Astrocyte (in vitro differentiated cells and primary cell): ENCODE measurements at regions not wholly inside any gene's neighbourhood (a gene's known extent, or its start where the extent isn't known, plus 50 kb on each side); places are given as distances from the start of the nearest gene placed in this dataset.

Source experiments
- DNase-seq: peaks from one replicate; pipeline ENCODE4 v3.0.0-alpha.2; 2010; ENCODE audit warnings: low read depth
- FAIRE-seq: peaks from 2 replicates; lab custom pipeline; 2011; peaks lifted over from hg19 to GRCh38; lab: Jason Lieb, UNC
- H2AFZ ChIP-seq: 2 replicates; pipeline ENCODE4 v1.6.0; 2012; ENCODE audit warnings: low read depth, low read length, inconsistent platforms
- H3K27ac ChIP-seq: 2 replicates; pipeline ENCODE4 v1.5.1; 2011; ENCODE audit warnings: low read depth, low read length, inconsistent platforms
- H3K27me3 ChIP-seq: 2 replicates; pipeline ENCODE4 v1.6.0; 2011; ENCODE audit warnings: low read length, inconsistent platforms; ENCODE audit not compliant: insufficient read depth
- H3K36me3 ChIP-seq: 2 replicates; pipeline ENCODE4 v1.5.1; 2011; ENCODE audit warnings: low read length, inconsistent platforms; ENCODE audit not compliant: insufficient read depth
- H3K4me1 ChIP-seq: 2 replicates; pipeline ENCODE4 v1.5.1; 2011; ENCODE audit warnings: low read length, inconsistent platforms; ENCODE audit not compliant: insufficient read depth
- H3K4me2 ChIP-seq: 2 replicates; pipeline ENCODE4 v1.6.0; 2012; ENCODE audit warnings: low read length, inconsistent platforms
- H3K4me3 ChIP-seq: 2 replicates; pipeline ENCODE4 v1.5.1; 2011; ENCODE audit warnings: low read depth, mild to moderate bottlenecking, low read length, inconsistent platforms; ENCODE audit not compliant: insufficient read depth
- H3K79me2 ChIP-seq: 2 replicates; pipeline ENCODE4 v1.6.0; 2012; ENCODE audit warnings: mild to moderate bottlenecking, low read length, inconsistent platforms; ENCODE audit not compliant: insufficient read depth
- H3K9ac ChIP-seq: 2 replicates; pipeline ENCODE4 v1.6.0; 2012; ENCODE audit warnings: mild to moderate bottlenecking, low read length, inconsistent platforms
- H3K9me3 ChIP-seq: 2 replicates; pipeline ENCODE4 v1.5.1; 2012; ENCODE audit warnings: low read depth, mild to moderate bottlenecking, low read length, inconsistent platforms; ENCODE audit not compliant: insufficient read depth
- H4K20me1 ChIP-seq: 2 replicates; pipeline ENCODE4 v1.6.0; 2012; ENCODE audit warnings: low read length, inconsistent platforms; ENCODE audit not compliant: insufficient read depth
- H3K27ac Mint-ChIP-seq: one replicate; pipeline ENCODE4 v1.8.0; 2021; ENCODE audit warnings: mild to moderate bottlenecking, mixed read lengths; ENCODE audit not compliant: unreplicated experiment
- H3K27me3 Mint-ChIP-seq: one replicate; pipeline ENCODE4 v1.8.0; 2021; ENCODE audit warnings: low read depth, mixed read lengths; ENCODE audit not compliant: unreplicated experiment
- H3K36me3 Mint-ChIP-seq: one replicate; pipeline ENCODE4 v1.8.0; 2021; ENCODE audit warnings: low read depth, mixed read lengths; ENCODE audit not compliant: unreplicated experiment
- H3K4me1 Mint-ChIP-seq: one replicate; pipeline ENCODE4 v1.8.0; 2021; ENCODE audit warnings: low read depth, mixed read lengths; ENCODE audit not compliant: unreplicated experiment
- H3K4me3 Mint-ChIP-seq: one replicate; pipeline ENCODE4 v1.8.0; 2021; ENCODE audit warnings: mild to moderate bottlenecking, moderate library complexity, mixed read lengths; ENCODE audit not compliant: unreplicated experiment
- H3K9me3 Mint-ChIP-seq: one replicate; pipeline ENCODE4 v1.8.0; 2021; ENCODE audit warnings: mild to moderate bottlenecking, mixed read lengths; ENCODE audit not compliant: unreplicated experiment
- EZH2 ChIP-seq: IDR thresholded peaks from 2 replicates; pipeline ENCODE4 v1.6.1; 2012; ENCODE audit warnings: mild to moderate bottlenecking, low read length, inconsistent platforms; ENCODE audit not compliant: insufficient read depth
- TF ChIP-seq, protein P1 (sequence below): IDR thresholded peaks from 2 replicates; pipeline ENCODE4 v1.5.1; 2011; ENCODE audit warnings: low read depth, mild to moderate bottlenecking, inconsistent platforms, low read length, moderate library complexity; ENCODE audit not compliant: insufficient read depth

DNA sequence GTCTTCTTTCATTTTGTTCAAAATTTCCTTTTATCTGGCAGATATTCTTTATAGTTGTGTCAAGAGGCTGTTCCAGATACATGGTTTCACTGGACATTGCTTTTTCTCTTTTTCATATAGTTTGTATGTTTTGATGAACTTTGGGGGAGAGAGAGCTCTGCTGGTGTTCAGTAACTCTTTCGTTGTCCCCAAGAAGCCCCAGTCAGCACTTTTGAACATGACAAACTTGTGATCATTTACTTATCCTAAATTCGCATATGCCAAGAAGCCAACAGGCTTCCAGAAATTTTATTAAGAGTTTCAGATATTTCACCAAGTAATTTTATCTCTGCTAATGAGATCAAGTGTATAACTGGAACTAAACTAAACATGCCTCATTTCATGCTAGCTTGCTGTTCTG, 275.8 kb upstream of the GPC6 start:
- Histone ChIP-seq H3K27me3 (no peaks in the 10 kb centered on the region), H2AFZ (no peak overlapping the region), H3K4me3 (no peak overlapping the region), H3K4me2 (no peak overlapping the region), H3K36me3 (no peaks in the 10 kb centered on the region), H3K4me1 (no peaks in the 10 kb centered on the region), H3K27ac (no peak overlapping the region), H3K79me2 (no peaks in the 10 kb centered on the region), H4K20me1 (no peaks in the 10 kb centered on the region), H3K9me3 (no peaks in the 10 kb centered on the region), H3K9ac (no peak overlapping the region)
- Mint-ChIP-seq H3K4me1 (peaks cover 8% of the 10 kb centered on the region), H3K36me3 (no peaks in the 10 kb centered on the region), H3K27ac (no peak overlapping the region), H3K9me3 (no peaks in the 10 kb centered on the region), H3K27me3 (no peaks in the 10 kb centered on the region), H3K4me3 (no peak overlapping the region)
- TF ChIP-seq, protein P1, sequence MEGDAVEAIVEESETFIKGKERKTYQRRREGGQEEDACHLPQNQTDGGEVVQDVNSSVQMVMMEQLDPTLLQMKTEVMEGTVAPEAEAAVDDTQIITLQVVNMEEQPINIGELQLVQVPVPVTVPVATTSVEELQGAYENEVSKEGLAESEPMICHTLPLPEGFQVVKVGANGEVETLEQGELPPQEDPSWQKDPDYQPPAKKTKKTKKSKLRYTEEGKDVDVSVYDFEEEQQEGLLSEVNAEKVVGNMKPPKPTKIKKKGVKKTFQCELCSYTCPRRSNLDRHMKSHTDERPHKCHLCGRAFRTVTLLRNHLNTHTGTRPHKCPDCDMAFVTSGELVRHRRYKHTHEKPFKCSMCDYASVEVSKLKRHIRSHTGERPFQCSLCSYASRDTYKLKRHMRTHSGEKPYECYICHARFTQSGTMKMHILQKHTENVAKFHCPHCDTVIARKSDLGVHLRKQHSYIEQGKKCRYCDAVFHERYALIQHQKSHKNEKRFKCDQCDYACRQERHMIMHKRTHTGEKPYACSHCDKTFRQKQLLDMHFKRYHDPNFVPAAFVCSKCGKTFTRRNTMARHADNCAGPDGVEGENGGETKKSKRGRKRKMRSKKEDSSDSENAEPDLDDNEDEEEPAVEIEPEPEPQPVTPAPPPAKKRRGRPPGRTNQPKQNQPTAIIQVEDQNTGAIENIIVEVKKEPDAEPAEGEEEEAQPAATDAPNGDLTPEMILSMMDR: no peak
- TF ChIP-seq EZH2: no peak
- DNase-seq: no peak
- no peak for FAIRE-seq

DNA sequence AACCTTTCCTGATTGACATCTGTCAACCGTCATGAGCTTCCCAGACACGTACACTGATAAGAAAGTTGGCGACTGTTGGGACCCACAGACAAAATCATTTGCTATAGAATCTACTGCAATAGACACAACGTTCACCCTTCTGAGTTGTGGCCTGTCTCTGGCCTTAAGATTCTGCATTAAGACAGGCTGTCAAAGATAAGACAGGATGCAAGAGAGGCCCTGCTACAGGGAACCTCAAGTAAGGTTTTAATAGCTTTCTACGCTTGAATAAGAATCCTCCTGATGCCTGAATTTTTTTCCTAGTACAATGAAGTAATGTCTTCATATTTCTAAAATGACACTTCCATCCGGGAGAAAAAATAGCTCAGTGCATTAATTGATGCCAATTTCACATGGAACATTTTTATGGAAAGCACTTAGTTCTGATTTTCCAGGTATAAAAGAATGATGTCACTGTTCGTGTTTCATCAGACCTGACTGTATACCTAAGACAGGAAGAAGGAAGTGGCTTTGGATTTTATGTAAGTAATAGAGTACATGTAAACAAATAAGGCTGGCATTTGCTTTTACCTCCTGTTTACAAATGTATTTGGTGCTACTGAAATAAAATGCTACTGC, 275.2 kb upstream of the GPC6 start:
- Mint-ChIP-seq H3K4me1 (peaks cover 8% of the 10 kb centered on the region), H3K9me3 (no peaks in the 10 kb centered on the region), H3K4me3 (no peak overlapping the region), H3K27me3 (no peaks in the 10 kb centered on the region), H3K27ac (no peak overlapping the region), H3K36me3 (no peaks in the 10 kb centered on the region)
- no peak overlapping the region for H3K9ac ChIP-seq
- no peak overlapping the region for H3K4me2 ChIP-seq
- TF ChIP-seq, protein P1: no peak
- no peak for TF ChIP-seq EZH2
- H2AFZ ChIP-seq: no peak overlapping the region
- DNase-seq: peak; percentile 45
- H3K9me3 ChIP-seq: no peaks in the 10 kb centered on the region
- no peaks in the 10 kb centered on the region for H4K20me1 ChIP-seq
- H3K27me3 ChIP-seq: no peaks in the 10 kb centered on the region
- H3K4me3 ChIP-seq: no peak overlapping the region
- H3K79me2 ChIP-seq: no peaks in the 10 kb centered on the region
- H3K4me1 ChIP-seq: no peaks in the 10 kb centered on the region
- no peaks in the 10 kb centered on the region for H3K36me3 ChIP-seq
- no peak overlapping the region for H3K27ac ChIP-seq
- no peak for FAIRE-seq

- Mint-ChIP-seq H3K36me3 (no peaks in the 10 kb centered on the region), H3K4me1 (peaks cover 8% of the 10 kb centered on the region), H3K27ac (no peak overlapping the region), H3K4me3 (no peak overlapping the region), H3K27me3 (no peaks in the 10 kb centered on the region), H3K9me3 (no peaks in the 10 kb centered on the region)
- Histone ChIP-seq H3K4me3 (no peak overlapping the region), H3K9ac (no peak overlapping the region), H4K20me1 (no peaks in the 10 kb centered on the region), H3K4me1 (no peaks in the 10 kb centered on the region), H3K27me3 (no peaks in the 10 kb centered on the region), H2AFZ (no peak overlapping the region), H3K36me3 (no peaks in the 10 kb centered on the region), H3K79me2 (no peaks in the 10 kb centered on the region), H3K9me3 (no peaks in the 10 kb centered on the region), H3K27ac (no peak overlapping the region), H3K4me2 (no peak overlapping the region)
- no peak for FAIRE-seq
- DNase-seq: peak; percentile 53
- TF ChIP-seq, protein P1: no peak
- no peak for TF ChIP-seq EZH2
Measured at GRCh38 chr13:92952161-92952560, 274.4 kb upstream of the GPC6 start.
